WTC11 (cell line): ENCODE measurements at regions not wholly inside any gene's neighbourhood (a gene's known extent, or its start where the extent isn't known, plus 50 kb on each side); places are given as distances from the start of the nearest gene placed in this dataset.

Experiments used
- ATAC-seq: fragments of 200-7000 bp; cut with Tn5 transposase; 2 replicates; pipeline ENCODE4 v1.10.0; 2021; ENCODE audit warnings: mild to moderate bottlenecking, moderate library complexity
- CTCF ChIA-PET: fragments of 300-600 bp; sonication (Branson Sonifier 250); formaldehyde crosslinking; loops from one replicate; lab custom pipeline; 2021; ENCODE audit warnings: antibody characterized with exemption; lab: Charles Lee
- POLR2A ChIA-PET: fragments of 350-600 bp; sonication (Branson Sonifier 250); formaldehyde crosslinking; loops from one replicate; lab custom pipeline; 2021; ENCODE audit warnings: antibody characterized with exemption; lab: Charles Lee
- DNase-seq: peaks from one replicate; pipeline ENCODE4 v3.0.0; 2021; ENCODE audit warnings: low spot score
- H3K27ac Mint-ChIP-seq: 2 replicates; pipeline ENCODE4 v1.8.0; 2021; ENCODE audit warnings: mixed read lengths
- H3K27me3 Mint-ChIP-seq: 2 replicates; pipeline ENCODE4 v1.8.0; 2021; ENCODE audit warnings: low read depth, mild to moderate bottlenecking, moderate library complexity, mixed read lengths
- H3K36me3 Mint-ChIP-seq: 2 replicates; pipeline ENCODE4 v1.8.0; 2021; ENCODE audit warnings: mixed read lengths
- H3K4me1 Mint-ChIP-seq: 2 replicates; pipeline ENCODE4 v1.8.0; 2022; ENCODE audit warnings: mixed read lengths
- H3K4me3 Mint-ChIP-seq: 2 replicates; pipeline ENCODE4 v1.8.0; 2021; ENCODE audit warnings: mild to moderate bottlenecking, moderate library complexity, mixed read lengths
- H3K9me3 Mint-ChIP-seq: 2 replicates; pipeline ENCODE4 v1.8.0; 2021; ENCODE audit warnings: mixed read lengths
- ARID4B ChIP-seq: sonication (generic); formaldehyde crosslinking; IDR thresholded peaks from 2 replicates; pipeline ENCODE4 v1.8.0; 2023; ENCODE audit warnings: missing genetic modification reagents, mild to moderate bottlenecking, borderline replicate concordance
- CBFB ChIP-seq: sonication (generic); formaldehyde crosslinking; IDR thresholded peaks from 2 replicates; pipeline ENCODE4 v1.8.1; 2022; ENCODE audit warnings: mild to moderate bottlenecking, low read depth, missing genetic modification reagents
- CREB1 ChIP-seq: sonication (generic); formaldehyde crosslinking; IDR thresholded peaks from 2 replicates; pipeline ENCODE4 v1.8.0; 2023; ENCODE audit warnings: mild to moderate bottlenecking, missing genetic modification reagents
- EMX1 ChIP-seq: fragments of 250-450 bp; sonication (Bioruptor Pico); IDR thresholded peaks from 2 replicates; pipeline ENCODE4 v1.8.0; 2021; ENCODE audit warnings: mild to moderate bottlenecking
- ESRRA ChIP-seq: sonication (generic); formaldehyde crosslinking; IDR thresholded peaks from 2 replicates; pipeline ENCODE4 v1.8.1; 2022; ENCODE audit warnings: mild to moderate bottlenecking, missing genetic modification reagents, borderline replicate concordance
- FOXP4 ChIP-seq: sonication (generic); formaldehyde crosslinking; IDR thresholded peaks from 2 replicates; pipeline ENCODE4 v1.8.0; 2022; ENCODE audit warnings: mild to moderate bottlenecking, missing genetic modification reagents
- GTF2I ChIP-seq: fragments of 250-450 bp; sonication (Bioruptor Pico); conservative IDR thresholded peaks from 2 replicates; pipeline ENCODE4 v1.4.0; 2021; ENCODE audit warnings: mild to moderate bottlenecking
- NR2C2 ChIP-seq: sonication (generic); formaldehyde crosslinking; IDR thresholded peaks from 2 replicates; pipeline ENCODE4 v1.8.0; 2022; ENCODE audit warnings: mild to moderate bottlenecking, missing genetic modification reagents
- OVOL2 ChIP-seq: fragments of 250-450 bp; sonication (Bioruptor Pico); IDR thresholded peaks from 2 replicates; pipeline ENCODE4 v1.9.0; 2021; ENCODE audit warnings: mild to moderate bottlenecking, borderline replicate concordance
- PREB ChIP-seq: sonication (generic); formaldehyde crosslinking; IDR thresholded peaks from 2 replicates; pipeline ENCODE4 v1.8.1; 2022; ENCODE audit warnings: mild to moderate bottlenecking, missing genetic modification reagents, moderate library complexity, borderline replicate concordance
- SOX15 ChIP-seq: fragments of 250-450 bp; sonication (Bioruptor Pico); IDR thresholded peaks from 2 replicates; pipeline ENCODE4 v1.9.0; 2021; ENCODE audit warnings: mild to moderate bottlenecking
- TCF7 ChIP-seq: sonication (generic); formaldehyde crosslinking; IDR thresholded peaks from 2 replicates; pipeline ENCODE4 v1.8.0; 2022; ENCODE audit warnings: mild to moderate bottlenecking, low read depth, missing genetic modification reagents, moderate library complexity
- USF1 ChIP-seq: sonication (generic); formaldehyde crosslinking; IDR thresholded peaks from 2 replicates; pipeline ENCODE4 v1.8.0; 2022; ENCODE audit warnings: mild to moderate bottlenecking, missing genetic modification reagents
- ZNF281 ChIP-seq: sonication (generic); formaldehyde crosslinking; IDR thresholded peaks from 2 replicates; pipeline ENCODE4 v1.8.0; 2023; ENCODE audit warnings: mild to moderate bottlenecking, missing genetic modification reagents

GRCh38 chr6:135633573-135633972 is 136.0 kb upstream of the AHI1 start:
- ATAC-seq (no peak), DNase-seq (no peak)
- POLR2A ChIA-PET, result no interaction called here
- CTCF ChIA-PET, result no interaction called here
- Mint-ChIP-seq H3K4me3 (no peak overlapping the region), H3K9me3 (no peaks in the 10 kb centered on the region), H3K27ac (no peak overlapping the region), H3K4me1 (peaks cover 16% of the 10 kb centered on the region), H3K36me3 (no peaks in the 10 kb centered on the region), H3K27me3 (no peaks in the 10 kb centered on the region)
- TF ChIP-seq ZNF281 (CRISPR knock-in tag) (no peak), SOX15 (no peak), TCF7 (CRISPR knock-in tag) (no peak), PREB (CRISPR knock-in tag) (no peak), CBFB (CRISPR knock-in tag) (no peak), NR2C2 (no peak), FOXP4 (CRISPR knock-in tag) (no peak), USF1 (CRISPR knock-in tag) (no peak), ARID4B (CRISPR knock-in tag) (no peak), CREB1 (CRISPR knock-in tag) (no peak), ESRRA (no peak), GTF2I (CRISPR knock-in tag) (no peak)

- no peak for DNase-seq
These were observed 140.2 kb upstream of the AHI1 start for GRCh38 chr6:135637701-135638100.

More at GRCh38 chr6:135637701-135638100, 140.2 kb upstream of the AHI1 start:
- no peak for ATAC-seq
- ChIA-PET CTCF (no interaction called here), POLR2A (no interaction called here)
- Mint-ChIP-seq H3K36me3 (no peaks in the 10 kb centered on the region), H3K4me1 (peaks cover 3% of the 10 kb centered on the region), H3K4me3 (no peak overlapping the region), H3K9me3 (no peaks in the 10 kb centered on the region), H3K27me3 (no peaks in the 10 kb centered on the region), H3K27ac (no peak overlapping the region)
- TF ChIP-seq EMX1 (CRISPR knock-in tag) (no peak), OVOL2 (CRISPR knock-in tag) (no peak)
